GM19468 (cell line): ENCODE measurements at regions not wholly inside any gene's neighbourhood (a gene's known extent, or its start where the extent isn't known, plus 50 kb on each side); places are given as distances from the start of the nearest gene placed in this dataset.
"Not testable (repeated sequence)": the region's sequence is repeated elsewhere in the genome, so short reads cannot be mapped to it uniquely, and the experiment has no call there.

ENCODE experiments used
- ATAC-seq: cut with Tn5 transposase; IDR thresholded peaks from one replicate; pipeline ENCODE4 v1.9.1; 2021; ENCODE audit warnings: mild to moderate bottlenecking, moderate library complexity, moderate number of reproducible peaks; ENCODE audit not compliant: unreplicated experiment; ENCODE audit errors: extremely low read depth

DNA sequence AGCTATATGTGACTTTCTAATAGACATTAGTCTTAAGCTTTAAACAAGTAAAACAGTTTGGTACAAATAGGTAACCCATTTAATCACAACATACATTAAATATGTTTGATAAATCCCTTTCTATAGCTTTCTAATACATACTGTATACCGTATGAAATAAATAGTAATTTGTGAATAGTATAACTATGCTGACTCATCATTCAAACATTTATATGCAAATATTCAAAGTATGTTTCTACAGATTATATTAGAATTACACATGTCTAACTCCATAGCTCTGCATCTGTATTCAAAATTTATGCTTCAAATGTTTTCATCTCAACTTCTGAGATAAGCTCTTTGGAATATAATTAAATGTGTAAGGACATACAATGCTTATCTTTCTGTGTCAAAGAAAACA is 142.7 kb upstream of the ZNF804A start:
- ATAC-seq = no peak

DNA sequence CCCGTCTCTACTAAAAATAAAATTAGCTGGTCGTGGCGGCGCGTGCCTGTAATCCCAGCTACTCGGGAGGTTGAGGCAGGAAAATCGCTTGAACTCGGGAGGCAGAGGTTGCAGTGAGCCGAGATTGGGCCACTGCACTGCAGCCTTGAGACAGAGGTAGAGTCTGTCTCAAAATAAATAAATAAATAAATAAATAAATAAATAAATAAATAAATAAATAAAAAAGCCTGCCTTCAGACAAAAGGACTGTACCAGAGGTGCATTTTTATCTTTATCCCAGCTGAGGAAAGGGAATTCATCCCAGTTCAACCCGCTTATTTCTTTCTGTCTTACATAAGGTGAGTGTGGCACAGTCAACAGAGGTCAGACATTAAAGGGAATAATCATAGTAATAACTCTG is 141.6 kb upstream of the ZNF804A start:
- not testable (repeated sequence) for ATAC-seq

DNA sequence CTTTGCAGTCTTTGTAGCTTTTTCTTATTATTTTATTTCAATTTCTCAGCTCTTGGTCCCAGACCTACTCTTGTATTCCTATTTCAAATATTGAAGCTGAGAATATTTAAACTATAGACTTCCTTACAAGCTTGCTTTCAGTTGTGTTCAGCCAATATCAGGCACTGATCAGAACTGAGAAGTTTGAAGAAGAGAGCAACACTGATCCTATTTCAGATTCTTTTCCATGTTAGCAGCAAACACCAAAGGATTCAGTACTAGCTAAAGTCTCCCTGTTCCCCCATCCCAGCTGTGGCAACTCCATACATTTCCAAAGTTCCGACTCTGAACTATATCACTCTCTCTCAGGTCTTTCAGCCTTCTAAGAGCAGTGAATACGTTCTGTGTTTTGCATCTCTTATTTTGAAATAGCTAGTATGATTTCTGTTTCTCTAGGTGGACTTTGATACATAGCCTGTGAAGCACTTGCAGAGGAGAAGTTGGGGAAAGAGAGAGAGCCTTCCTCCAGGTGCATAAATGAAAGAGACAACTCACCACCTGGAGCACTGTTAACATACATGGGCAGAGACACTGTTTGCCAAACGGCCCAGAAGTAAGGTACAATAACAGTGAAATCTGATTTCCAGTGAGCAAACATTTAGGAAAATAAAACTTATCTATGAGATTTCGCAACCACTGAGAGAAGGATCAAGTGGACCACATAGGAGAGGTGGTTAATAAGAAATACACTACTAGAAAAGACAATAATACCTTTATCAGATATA is 135.0 kb upstream of the ZNF804A start:
- ATAC-seq = no peak

DNA sequence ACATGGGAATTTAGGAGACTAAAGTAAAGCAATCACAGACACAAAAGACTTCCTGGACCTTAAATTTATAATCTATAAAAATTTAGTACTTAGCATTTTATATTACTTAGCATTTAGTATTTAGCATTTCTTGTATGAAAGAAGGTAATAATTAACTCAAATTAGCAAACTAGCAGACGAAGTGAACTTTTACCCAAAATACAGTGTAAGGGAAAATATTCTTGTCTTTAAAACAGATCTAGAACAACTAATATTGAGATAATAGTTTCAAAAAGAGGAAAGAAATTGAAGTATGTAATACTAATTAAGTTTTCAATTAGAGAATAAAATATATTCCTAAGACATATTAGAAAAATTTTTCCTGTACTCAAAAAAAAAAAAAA is 134.5 kb upstream of the ZNF804A start:
- ATAC-seq = no peak

DNA sequence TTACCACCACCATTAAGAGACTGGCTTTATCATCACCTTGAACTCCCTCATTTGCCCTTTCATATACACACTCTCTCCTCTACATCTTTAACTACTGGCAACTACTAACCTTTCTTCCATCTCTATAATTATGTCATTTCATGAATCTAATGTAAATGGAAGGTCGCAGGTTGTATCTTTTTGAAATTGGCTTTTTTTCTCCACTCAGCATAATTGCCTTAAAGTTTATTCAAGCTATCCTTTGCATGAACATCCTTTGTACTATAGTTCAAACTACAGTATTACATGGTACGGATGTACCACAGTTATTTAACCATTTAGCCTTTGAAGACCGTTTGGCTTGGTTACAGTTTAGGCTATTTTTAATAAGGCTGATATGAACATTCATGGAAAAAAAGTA is 129.5 kb upstream of the ZNF804A start:
- ATAC-seq = no peak

DNA sequence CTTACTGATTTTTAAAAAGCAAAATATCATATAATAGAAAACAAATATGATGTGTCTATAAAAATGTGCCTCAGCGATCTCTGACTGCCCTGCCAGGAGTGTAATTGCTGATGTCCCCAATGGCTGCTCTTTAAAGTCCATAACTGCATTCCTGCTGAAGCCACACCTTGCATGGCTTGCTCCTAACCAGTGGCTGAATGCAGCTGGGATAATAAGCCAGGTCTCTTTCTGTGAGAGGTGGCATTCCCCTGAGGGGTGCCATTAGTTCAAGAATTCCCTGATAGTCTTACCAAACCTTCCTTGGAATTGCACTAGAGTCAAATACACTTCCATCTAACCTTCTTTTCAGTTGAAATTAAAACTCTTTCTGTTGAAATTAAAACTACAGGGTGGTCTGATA is 125.8 kb upstream of the ZNF804A start:
- no peak for ATAC-seq

DNA sequence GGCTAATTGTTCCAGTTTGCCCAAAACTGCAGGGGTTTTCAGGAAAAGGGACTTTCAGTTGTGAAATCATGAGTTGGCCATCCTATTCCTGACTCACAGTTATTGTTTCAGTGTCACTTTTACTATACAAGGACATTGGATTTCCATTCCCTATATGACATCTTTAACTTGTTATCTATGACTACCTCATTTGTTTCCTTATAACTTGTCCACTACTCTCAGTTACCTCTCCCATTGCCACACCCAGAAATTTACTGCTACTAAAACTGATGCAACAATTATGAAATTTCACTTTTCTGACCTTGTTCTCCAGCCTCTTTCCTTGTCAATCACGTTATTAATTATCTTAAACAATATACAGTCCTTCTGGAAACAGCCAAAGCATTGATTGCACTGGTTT is 116.5 kb upstream of the ZNF804A start:
- no peak for ATAC-seq

DNA sequence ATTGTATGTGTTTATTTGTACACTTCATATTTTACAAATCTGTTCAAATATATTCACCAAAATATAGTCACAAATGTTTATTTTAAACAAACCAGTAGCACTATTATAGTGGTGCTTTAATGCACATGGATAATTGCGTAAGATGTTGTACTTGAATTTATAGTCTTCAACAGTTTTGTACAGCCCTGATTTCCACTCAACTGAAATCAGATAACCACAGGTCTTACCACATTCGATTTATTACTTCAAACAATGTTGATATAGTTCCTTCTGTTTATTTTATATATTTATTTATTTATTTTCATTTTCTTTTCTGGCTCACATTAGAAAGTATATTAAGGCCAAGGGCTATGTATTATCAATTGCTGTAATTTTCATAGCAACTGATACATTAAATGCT is 99.4 kb upstream of the ZNF804A start:
- no peak for ATAC-seq

DNA sequence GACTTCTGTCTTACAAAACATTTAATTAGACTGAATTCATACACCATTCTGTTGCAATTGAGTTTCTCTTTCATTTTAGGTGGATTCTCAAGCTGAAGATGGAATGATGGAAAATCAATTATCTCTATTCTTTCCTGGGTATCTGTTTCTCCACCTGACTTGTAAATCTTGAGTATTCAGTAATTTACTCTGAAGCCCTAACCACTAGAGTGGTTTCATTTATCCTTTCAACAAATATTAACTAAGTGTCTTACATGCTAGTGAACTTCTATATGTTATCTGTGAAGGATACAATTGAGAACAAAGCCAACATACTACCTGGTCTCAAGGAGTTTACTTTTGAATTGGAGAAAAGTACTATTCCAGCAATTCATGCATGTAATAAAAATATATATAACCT is 94.1 kb upstream of the ZNF804A start:
- no peak for ATAC-seq

DNA sequence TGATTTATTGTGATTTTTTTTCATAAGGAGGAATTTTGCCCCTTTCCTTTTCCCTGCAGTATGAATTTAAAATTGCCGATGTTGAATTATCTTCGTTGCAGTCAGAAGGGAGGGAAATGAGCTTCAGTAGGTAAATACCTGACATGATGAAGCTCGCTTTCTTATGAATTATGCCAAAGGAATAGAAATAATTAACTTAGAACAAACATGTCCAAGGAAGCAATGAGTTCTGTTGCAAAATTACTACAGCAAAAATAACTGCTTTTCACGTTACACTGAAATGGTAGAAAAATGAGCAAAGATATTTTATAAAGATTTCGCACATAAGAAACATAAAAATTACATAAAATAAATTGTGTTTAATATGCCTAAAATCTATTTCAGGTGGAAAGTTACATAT is 91.1 kb upstream of the ZNF804A start:
- no peak for ATAC-seq

DNA sequence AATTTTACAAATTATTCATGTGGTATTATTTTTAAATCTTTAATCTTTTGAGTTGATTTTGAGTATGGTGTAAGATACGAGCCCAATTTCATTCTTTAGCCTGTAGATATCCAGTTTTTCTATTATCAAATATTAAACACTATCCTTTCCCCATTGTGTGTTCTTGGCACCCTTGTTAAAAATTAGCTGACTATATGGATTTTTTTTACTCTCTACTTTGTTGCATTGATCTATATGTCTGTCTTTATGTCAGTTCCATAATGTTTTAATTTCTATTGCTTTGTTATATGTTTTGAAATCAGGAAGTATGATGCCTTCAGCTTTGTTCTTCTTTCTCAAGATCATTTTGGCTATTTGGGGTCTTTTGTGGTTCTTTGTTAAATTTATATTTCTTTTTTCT is 80.9 kb upstream of the ZNF804A start:
- ATAC-seq = no peak

DNA sequence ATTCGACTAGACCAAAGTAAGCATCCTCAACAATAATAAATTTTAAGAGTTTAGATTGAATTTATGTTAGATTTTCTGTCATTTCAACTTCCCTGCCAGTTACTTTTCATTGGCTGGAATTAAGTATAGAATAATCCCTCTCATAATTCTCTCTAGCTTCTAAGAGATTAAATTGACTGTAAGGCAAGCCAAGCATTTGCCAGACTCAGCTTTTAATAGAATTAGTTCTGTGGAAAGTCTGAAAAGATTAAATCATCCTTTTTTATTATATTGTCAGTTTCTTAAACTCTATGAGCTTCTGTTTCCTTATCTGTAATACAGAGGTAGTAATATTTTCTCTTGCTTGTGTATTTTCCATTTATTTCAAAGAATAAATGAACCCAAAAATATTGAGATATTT is 77.9 kb upstream of the ZNF804A start:
- no peak for ATAC-seq

DNA sequence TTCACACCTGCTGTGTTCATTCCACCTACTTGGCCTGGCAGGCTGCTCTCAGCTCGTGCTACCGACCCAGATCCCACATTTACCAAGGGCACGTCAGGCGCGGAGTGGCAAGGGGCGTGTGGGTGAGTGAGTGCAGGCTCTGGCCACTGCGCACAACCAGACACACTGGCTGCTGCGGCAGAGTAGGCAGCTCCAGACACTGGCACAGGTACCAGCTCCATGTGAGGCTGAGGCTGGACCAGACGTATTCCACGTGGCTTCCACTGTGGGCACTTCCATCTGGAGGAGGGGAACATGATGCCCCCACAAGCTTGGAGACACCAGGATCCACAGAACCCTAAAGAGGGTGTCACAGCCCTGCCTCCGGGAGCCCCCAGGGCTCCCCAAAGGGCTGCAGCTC is 74.6 kb upstream of the ZNF804A start:
- no peak for ATAC-seq

DNA sequence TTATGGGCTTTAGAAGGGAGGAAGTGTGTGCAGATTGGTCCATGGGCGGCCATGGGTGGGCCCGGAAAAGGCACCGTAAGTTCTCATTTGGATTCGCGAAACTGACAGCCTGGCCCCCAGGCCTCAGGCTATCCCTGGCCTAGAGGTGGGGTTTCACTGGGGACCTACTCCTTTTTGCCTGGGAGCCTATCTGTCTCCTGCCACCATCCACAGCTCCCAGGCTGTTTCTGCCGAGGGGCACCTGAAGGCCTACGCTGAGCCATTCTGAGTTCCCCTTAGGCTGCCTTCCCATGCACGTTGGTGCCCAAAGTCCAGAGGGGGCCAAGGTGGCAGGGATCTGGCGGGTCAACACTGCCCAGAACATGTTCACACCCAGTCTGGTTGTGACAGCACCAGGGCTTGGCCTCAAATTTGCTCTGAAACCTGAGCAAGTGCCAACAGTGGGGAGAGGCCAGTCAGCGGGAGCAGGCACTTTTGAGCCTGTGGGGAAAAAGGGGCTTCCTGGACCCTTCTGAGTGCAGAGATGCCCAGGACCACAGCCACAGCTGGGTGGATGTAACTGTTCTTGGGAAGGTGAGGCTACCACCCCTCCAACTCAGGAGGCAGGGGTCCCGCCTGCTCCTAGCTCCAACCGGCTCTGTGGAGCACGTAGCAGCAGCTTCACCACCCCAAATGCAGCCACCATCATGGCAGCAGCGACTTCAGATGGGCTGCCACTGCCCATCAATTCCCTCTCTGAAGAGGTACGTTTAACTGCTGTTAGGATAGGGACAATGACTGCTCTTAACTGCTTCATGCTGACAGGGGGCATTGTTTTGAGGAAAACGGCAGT is 73.6 kb upstream of the ZNF804A start:
- no peak for ATAC-seq

DNA sequence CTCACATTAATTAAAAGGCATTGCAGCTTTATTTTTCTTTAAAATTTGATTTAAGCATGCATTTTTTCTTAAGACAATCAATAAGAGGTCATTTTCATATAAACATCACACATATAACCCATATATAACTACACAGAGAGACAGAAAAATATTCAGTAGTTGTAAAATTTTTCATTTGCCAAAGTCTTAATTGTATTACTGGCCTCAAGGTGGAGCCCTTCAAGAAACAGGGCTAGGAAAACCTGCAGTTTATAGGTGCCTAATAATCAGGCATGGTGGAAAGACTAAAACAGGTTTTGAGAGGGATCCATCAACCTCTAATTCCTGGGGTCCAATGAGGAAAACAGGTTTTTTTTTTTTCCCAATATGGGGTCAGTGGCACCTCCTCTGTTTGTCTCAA is 71.3 kb upstream of the ZNF804A start:
- no peak for ATAC-seq

DNA sequence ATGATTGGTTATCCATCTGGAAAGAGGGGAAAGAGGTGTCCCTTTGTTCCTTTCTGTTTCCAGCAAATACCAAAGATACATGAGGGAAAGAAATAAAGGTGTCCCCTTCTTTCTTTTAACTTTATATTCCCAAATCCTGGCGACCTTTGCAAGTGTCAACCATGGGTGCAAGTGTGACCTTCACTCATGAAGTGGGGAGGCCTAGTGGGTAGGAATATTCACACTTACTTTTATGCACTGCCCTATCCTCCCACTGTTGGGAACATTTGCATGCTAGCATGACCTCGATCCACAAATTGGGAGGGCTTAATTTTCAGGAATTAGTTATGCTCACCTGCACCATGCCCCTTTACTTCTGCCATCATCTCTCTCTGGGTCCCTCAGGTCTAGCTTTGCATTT is 70.2 kb upstream of the ZNF804A start:
- ATAC-seq = no peak

DNA sequence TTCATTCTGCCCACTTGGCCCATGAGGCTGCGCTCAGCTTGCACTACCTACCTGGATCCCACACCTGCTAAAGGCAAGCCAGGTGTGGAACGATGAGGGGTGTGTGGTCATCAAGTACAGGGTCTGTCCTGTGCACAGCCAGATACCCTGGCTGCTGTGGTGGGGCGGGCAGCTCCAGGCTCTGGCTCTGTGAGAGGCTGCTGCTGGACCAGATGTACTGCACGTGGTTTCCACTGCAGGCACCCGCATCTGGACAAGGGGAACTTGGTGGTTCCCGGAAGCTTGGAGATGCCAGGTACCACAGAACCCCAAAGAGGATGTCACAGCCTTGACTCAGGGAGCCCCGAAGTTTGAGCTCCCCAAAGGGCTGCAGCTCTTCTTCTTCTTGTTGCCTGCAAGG is 68.1 kb upstream of the ZNF804A start:
- ATAC-seq = no peak

DNA sequence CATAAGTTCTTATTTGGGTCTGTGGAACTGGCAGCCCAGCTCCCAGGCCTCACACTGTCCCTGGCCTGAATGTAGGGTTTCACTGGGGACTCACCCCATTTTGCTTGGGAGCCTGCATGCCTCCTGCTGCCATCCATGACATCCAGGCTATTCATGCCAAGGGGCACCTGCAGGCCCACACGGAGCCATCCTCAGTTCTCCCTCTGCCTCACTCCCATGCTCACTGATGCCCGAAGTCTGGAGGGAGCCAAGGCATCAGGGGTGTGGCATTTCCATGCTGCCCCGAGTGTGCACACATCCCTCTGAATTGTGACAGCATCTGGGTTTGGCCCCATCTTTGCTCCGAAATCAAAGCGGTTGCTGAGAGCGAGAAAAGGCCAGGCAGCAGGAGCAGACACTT is 67.4 kb upstream of the ZNF804A start:
- no peak for ATAC-seq

DNA sequence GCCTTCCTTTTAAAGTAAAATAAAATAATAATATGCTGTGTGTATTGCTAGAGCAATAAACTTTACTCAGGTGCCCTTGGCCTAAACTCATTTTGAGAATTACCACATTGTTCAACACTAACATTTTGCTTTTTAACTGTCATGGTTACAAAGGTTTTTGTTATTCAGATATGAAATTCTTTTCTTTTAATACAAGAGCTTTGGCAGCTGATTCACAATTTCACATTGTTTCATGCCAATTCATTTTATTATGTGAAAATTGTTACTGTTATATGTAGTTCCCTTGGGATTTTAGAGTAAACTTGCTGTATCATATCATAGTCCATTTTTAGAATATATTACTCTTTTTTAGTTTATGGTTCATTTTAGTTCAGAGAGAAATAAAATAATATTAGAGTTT is 65.8 kb upstream of the ZNF804A start:
- ATAC-seq = no peak

DNA sequence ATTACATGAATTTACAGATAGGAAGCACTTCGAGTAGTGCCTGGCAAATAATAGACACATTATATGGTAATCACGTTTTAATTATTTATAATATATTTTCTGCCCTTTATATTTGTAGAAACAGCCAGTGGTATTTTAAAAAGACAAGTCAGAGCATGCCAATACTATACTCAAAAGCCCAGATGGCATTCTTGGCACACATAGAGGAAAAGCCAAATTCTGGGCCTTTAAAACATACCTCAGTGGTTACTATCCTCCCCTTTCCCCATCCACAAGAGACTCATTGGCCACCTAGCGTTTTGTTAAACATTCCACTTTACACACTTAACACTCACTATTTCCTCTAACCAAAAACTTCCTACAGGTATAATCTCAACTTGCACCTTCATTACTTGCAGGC is 63.3 kb upstream of the ZNF804A start:
- no peak for ATAC-seq

DNA sequence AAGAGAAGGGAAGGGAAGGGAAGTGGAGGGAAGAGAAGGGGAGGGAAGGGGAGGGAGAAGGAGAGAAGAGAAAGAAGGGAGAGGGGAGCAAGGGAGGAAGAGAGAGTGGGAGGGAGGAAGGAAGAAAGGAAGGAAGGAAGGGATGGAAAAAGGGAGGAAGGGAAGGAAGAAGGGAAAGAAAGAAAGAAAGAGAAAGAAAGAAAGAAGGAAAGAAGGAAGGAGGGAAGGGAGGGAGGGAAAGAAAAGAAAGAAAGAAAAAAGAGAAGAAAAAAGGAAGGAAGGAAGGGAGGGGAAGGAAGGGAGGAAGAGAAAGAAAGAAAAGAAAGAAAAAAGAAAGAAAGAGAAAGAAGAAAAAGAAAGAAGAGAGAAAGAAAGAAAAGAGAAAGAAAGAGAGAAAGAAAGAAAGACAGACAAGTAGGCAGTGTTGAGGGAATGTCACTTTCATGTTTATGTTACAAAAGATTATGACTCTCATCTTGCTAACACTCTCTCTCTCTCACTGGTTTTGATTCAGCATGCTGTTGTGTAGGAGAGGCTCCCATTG is 58.0 kb upstream of the ZNF804A start:
- no peak for ATAC-seq

DNA sequence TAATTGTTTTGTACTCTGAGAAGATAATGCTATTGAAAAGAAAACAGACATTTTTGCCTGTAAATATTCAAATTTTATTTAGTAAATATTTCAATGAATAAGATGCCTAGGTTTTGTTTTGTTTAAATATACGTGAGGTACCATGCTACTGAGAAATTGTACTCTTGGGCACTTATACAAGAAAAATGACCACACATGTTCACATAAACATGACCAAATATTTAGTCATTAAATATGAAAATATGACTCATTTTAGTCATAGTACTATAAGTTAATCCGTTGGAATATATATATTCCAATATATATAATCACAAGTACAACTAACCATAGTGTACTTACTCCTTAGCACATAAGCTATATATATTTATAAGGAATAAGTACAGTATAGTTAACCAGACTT is 56.7 kb upstream of the ZNF804A start:
- ATAC-seq = no peak
